Pancreas (tissue), 10 donors: ENCODE measurements at regions not wholly inside any gene's neighbourhood (a gene's known extent, or its start where the extent isn't known, plus 50 kb on each side); places are given as distances from the start of the nearest gene placed in this dataset.

Experiments used
- ATAC-seq, 4 donors: fragments of 200-7000 bp; cut with Tn5 transposase; one replicate each; pipeline versions ENCODE4 v1.8.0 to v1.9.1; 2020; ENCODE audit warnings: mild to moderate bottlenecking in 4 of 4, moderate library complexity in 4 of 4
- DNase-seq, 6 donors: peaks; one replicate each; pipeline ENCODE4 v3.0.0-alpha.2; 2020
- FAIRE-seq: peaks from 2 replicates; lab custom pipeline; 2012; peaks lifted over from hg19 to GRCh38; lab: Jason Lieb, UNC
- H3K27ac ChIP-seq, 4 donors: fragments of 200-600 bp; sonication (generic); 1 replicate in 3 of 4; 2 replicates in 1 of 4; pipeline versions ENCODE4 v1.5.0 to v1.8.0; 2020
- H3K27me3 ChIP-seq, 4 donors: fragments of 200-600 bp; one replicate each; pipeline ENCODE4 v1.8.0; 2021
- H3K36me3 ChIP-seq, 3 donors: fragments of 200-600 bp; sonication (generic) in 1 of 3; one replicate each; pipeline versions ENCODE4 v1.5.0 to v1.8.0; 2020 to 2021
- H3K4me1 ChIP-seq, 3 donors: fragments of 200-600 bp; one replicate each; pipeline ENCODE4 v1.8.0; 2021
- H3K4me3 ChIP-seq, 4 donors: fragments of 200-600 bp; sonication (generic) in 2 of 4; one replicate each; pipeline versions ENCODE4 v1.5.0 to v1.8.0; 2020 to 2021
- H3K9me3 ChIP-seq, 4 donors: fragments of 200-600 bp; one replicate each; pipeline ENCODE4 v1.8.0; 2021
- CTCF ChIP-seq, 4 donors: fragments of 200-600 bp; sonication (generic) in 3 of 4; IDR thresholded peaks; one replicate each; pipeline versions ENCODE4 v1.5.0 to v1.8.0; 2021; ENCODE audit warnings: antibody characterized with exemption in 4 of 4
- WGBS, 2 donors: extraction: QIAGEN DNeasy Blood & Tissue Kit; methylation state at CpG; one replicate each; pipeline ENCODE4 v1.1.7; 2013; 5-methylcytosine and 5-hydroxymethylcytosine counted together
- intact Hi-C, 3 donors: fragments of 100-400 bp; cut with DNase I; formaldehyde crosslinking; loops; one replicate each; pipeline versions ENCODE4 v1.11.1 to v1.14.2; 2022
- donor health status: healthy with polysubstance abuse.
- donor health status: DM: no; HTN: no; CAD: no; lungs with moderate emphysema.
- donor health status: DM: no; HTN: no; CAD: no.
- donor health status: control.
- donor health status: control.
- donor health status: Bipolar disorder and iron deficiency.
- donor health status: DM: yes; HTN: yes; CAD: no.
- donor health status: DM: no; HTN: no; CAD: no.
- donor health status: DM: no; HTN: no; CAD: no.
- donor health status: DM: yes; HTN: yes; CAD: no.

GRCh38 chr18:55137602-55138001 lies 178.3 kb upstream of the CCDC68 start:
- no peaks in the 10 kb centered on the region for H3K9me3 ChIP-seq
- H3K4me3 ChIP-seq, result no peak overlapping the region
- intact Hi-C loops, result no loop called here
- no peaks in the 10 kb centered on the region for H3K4me1 ChIP-seq
- no peaks in the 10 kb centered on the region for H3K27me3 ChIP-seq
- no peak for FAIRE-seq
- no peak for ATAC-seq
- no peak overlapping the region for H3K27ac ChIP-seq
- TF ChIP-seq CTCF (IDR thresholded peaks at IDR 0.05), result no peak
- DNase-seq, result no peak
- H3K36me3 ChIP-seq, result no peaks in the 10 kb centered on the region
- WGBS, 2 donors, result 54 to 64% methylated on average over 2 of the region's 2 CpGs

GRCh38 chr18:55136864-55137263 lies 177.6 kb upstream of the CCDC68 start:
- Histone ChIP-seq H3K4me1 (no peaks in the 10 kb centered on the region), H3K27ac (no peak overlapping the region), H3K36me3 (no peaks in the 10 kb centered on the region), H3K27me3 (no peaks in the 10 kb centered on the region), H3K9me3 (no peaks in the 10 kb centered on the region), H3K4me3 (no peak overlapping the region)
- intact Hi-C loops, result no loop called here
- FAIRE-seq (no peak), ATAC-seq (no peak), DNase-seq (no peak)
- TF ChIP-seq CTCF (IDR thresholded peaks at IDR 0.05), result no peak
- WGBS, 2 donors, result 68 to 77% methylated on average over 7 of the region's 7 CpGs

DNA sequence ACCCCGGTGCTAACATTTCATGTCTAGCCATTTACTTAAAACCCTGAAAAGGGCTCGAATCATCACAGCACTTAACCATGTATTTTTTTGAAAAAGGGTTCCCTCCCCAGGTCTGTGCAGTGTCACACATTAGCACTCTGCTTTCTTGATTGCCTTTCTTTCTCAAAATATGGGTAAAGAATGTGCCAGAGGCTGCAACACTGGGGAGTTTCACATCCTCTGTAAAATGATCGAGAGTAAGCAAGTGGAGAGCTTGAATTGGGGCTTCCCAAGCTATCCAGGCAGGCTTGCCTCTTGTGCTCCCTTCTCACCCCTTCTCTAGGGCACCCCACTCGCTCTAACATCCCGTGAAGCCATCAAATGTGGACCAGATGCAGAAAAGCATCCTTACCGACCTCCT lies 177.0 kb upstream of the CCDC68 start:
- DNase-seq (no peak), ATAC-seq (no peak), FAIRE-seq (no peak)
- no peak for TF ChIP-seq CTCF (IDR thresholded peaks at IDR 0.05)
- intact Hi-C loops, result no loop called here
- no peaks in the 10 kb centered on the region for H3K36me3 ChIP-seq
- no peaks in the 10 kb centered on the region for H3K9me3 ChIP-seq
- H3K4me3 ChIP-seq, result no peak overlapping the region
- WGBS, 2 donors, result 58 to 71% methylated on average over 6 of the region's 6 CpGs
- H3K27ac ChIP-seq, result no peak overlapping the region
- no peaks in the 10 kb centered on the region for H3K4me1 ChIP-seq
- H3K27me3 ChIP-seq, result no peaks in the 10 kb centered on the region

DNA sequence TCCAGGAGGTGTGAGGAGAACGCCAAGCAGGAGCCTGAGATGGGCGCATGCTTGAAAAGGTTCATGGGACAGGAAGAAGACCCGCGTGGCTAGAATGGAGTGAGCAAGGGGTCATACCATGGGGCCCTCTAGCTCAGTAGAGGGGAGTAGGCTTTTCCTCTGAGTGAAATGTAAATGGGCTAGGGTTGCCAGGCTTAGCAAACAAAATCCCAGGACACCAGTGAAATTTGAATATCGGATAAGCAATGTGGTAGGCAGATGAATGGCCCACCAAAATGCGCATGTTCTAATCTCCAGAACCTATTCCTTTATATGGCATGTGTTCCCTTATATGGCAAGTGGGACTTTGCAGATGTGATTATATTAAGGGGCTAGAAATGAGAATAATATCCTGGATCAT lies 174.1 kb upstream of the CCDC68 start:
- Histone ChIP-seq H3K9me3 (no peaks in the 10 kb centered on the region), H3K36me3 (no peaks in the 10 kb centered on the region), H3K27ac (no peak overlapping the region), H3K27me3 (no peaks in the 10 kb centered on the region), H3K4me3 (no peak overlapping the region), H3K4me1 (no peaks in the 10 kb centered on the region)
- FAIRE-seq (no peak), ATAC-seq (no peak), DNase-seq (no peak)
- no peak for TF ChIP-seq CTCF (IDR thresholded peaks at IDR 0.05)
- intact Hi-C loops, result no loop called here
- WGBS, 2 donors, result 83 to 92% methylated on average over 6 of the region's 6 CpGs

GRCh38 chr18:55128437-55128836 lies 169.2 kb upstream of the CCDC68 start:
- no peak for TF ChIP-seq CTCF (IDR thresholded peaks at IDR 0.05)
- ATAC-seq, result no peak
- no peak for DNase-seq
- H3K36me3 ChIP-seq, result no peaks in the 10 kb centered on the region
- intact Hi-C loops, result no loop called here
- H3K9me3 ChIP-seq, result no peaks in the 10 kb centered on the region
- no peaks in the 10 kb centered on the region for H3K4me1 ChIP-seq
- no peak overlapping the region for H3K27ac ChIP-seq
- H3K4me3 ChIP-seq, result no peak overlapping the region
- no peaks in the 10 kb centered on the region for H3K27me3 ChIP-seq
- no peak for FAIRE-seq
- 55 to 75% methylated on average over 3 of the region's 3 CpGs for WGBS, 2 donors
